GM20000 (cell line): ENCODE measurements at regions not wholly inside any gene's neighbourhood (a gene's known extent, or its start where the extent isn't known, plus 50 kb on each side); places are given as distances from the start of the nearest gene placed in this dataset.

Source experiments
- DNase-seq: peaks from one replicate; pipeline ENCODE4 v3.0.0; 2012; ENCODE audit warnings: low spot score
- CTCF ChIP-seq: IDR thresholded peaks from 2 replicates; pipeline ENCODE4 v1.5.1; 2012; ENCODE audit warnings: mild to moderate bottlenecking, control low read depth; ENCODE audit errors: extremely low read depth, missing control alignments

- no peak for TF ChIP-seq CTCF
- DNase-seq, result no peak
These were observed 324.1 kb upstream of the DIPK2B start for GRCh38 chrX:45524805-45525204.

- no peak for TF ChIP-seq CTCF
- DNase-seq, result no peak
These were observed 323.6 kb upstream of the DIPK2B start for GRCh38 chrX:45524296-45524695.

GRCh38 chrX:45518552-45518951, 317.9 kb upstream of the DIPK2B start:
- TF ChIP-seq CTCF, result no peak
- no peak for DNase-seq

GRCh38 chrX:45517090-45517973, 316.7 kb upstream of the DIPK2B start:
- DNase-seq, result no peak
- TF ChIP-seq CTCF, result no peak

GRCh38 chrX:45515262-45516215, 314.9 kb upstream of the DIPK2B start:
- no peak for TF ChIP-seq CTCF
- DNase-seq, result peak; percentile 12

GRCh38 chrX:45513042-45513441, 312.4 kb upstream of the DIPK2B start:
- no peak for TF ChIP-seq CTCF
- no peak for DNase-seq

- DNase-seq, result no peak
- TF ChIP-seq CTCF, result no peak
These were observed 307.8 kb upstream of the DIPK2B start for GRCh38 chrX:45508454-45508853.
